Loucy (cell line): ENCODE measurements at regions not wholly inside any gene's neighbourhood (a gene's known extent, or its start where the extent isn't known, plus 50 kb on each side); places are given as distances from the start of the nearest gene placed in this dataset.

Source experiments
- H2AFZ ChIP-seq: fragments of 200-600 bp; sonication (generic); 2 replicates; pipeline ENCODE4 v1.6.0; 2016; ENCODE audit warnings: antibody characterized with exemption, mild to moderate bottlenecking, low read length, moderate library complexity
- H3F3A ChIP-seq: fragments of 200-600 bp; 2 replicates; pipeline ENCODE4 v1.6.0; 2016; ENCODE audit warnings: antibody characterized with exemption, low read depth, mild to moderate bottlenecking
- H3K27me3 ChIP-seq: fragments of 200-600 bp; sonication (generic); 2 replicates; pipeline ENCODE4 v1.6.1; 2014; ENCODE audit warnings: low read length, mild to moderate bottlenecking; ENCODE audit not compliant: insufficient read depth, poor library complexity, severe bottlenecking
- H3K36me3 ChIP-seq: fragments of 200-600 bp; sonication (generic); 2 replicates; pipeline ENCODE4 v1.6.1; 2016; ENCODE audit warnings: low read length; ENCODE audit not compliant: insufficient read depth
- H3K4me1 ChIP-seq: fragments of 200-600 bp; sonication (generic); 2 replicates; pipeline ENCODE4 v1.5.1; 2014; ENCODE audit warnings: low read length, mild to moderate bottlenecking; ENCODE audit not compliant: insufficient read depth, poor library complexity, severe bottlenecking
- H3K4me2 ChIP-seq: fragments of 200-600 bp; sonication (generic); 2 replicates; pipeline ENCODE4 v1.6.0; 2014; ENCODE audit warnings: antibody characterized with exemption, low read length, low read depth, mild to moderate bottlenecking; ENCODE audit not compliant: poor library complexity, severe bottlenecking
- H3K4me3 ChIP-seq: fragments of 200-600 bp; sonication (generic); 2 replicates; pipeline ENCODE4 v1.5.1; 2014; ENCODE audit warnings: low read length, mild to moderate bottlenecking, mixed read lengths; ENCODE audit not compliant: poor library complexity, severe bottlenecking
- H3K79me2 ChIP-seq: fragments of 200-600 bp; sonication (generic); 2 replicates; pipeline ENCODE4 v1.6.1; 2014; ENCODE audit warnings: low read length; ENCODE audit not compliant: insufficient read depth
- H3K9ac ChIP-seq: fragments of 200-600 bp; sonication (generic); 2 replicates; pipeline ENCODE4 v1.6.0; 2014; ENCODE audit warnings: mild to moderate bottlenecking, low read depth, low read length, moderate library complexity; ENCODE audit not compliant: poor library complexity, severe bottlenecking
- H3K9me2 ChIP-seq: fragments of 200-600 bp; sonication (generic); replicated peaks from 2 replicates; pipeline ENCODE4 v1.6.1; 2016; ENCODE audit warnings: low read depth, low read length, mixed read lengths
- H3K9me3 ChIP-seq: fragments of 200-600 bp; sonication (generic); 2 replicates; pipeline ENCODE4 v1.6.1; 2014; ENCODE audit warnings: mild to moderate bottlenecking, antibody characterized with exemption, low read length, low read depth; ENCODE audit not compliant: insufficient read depth
- H4K20me1 ChIP-seq: fragments of 200-600 bp; sonication (generic); 2 replicates; pipeline ENCODE4 v1.6.0; 2014; ENCODE audit warnings: antibody characterized with exemption, low read length, mild to moderate bottlenecking; ENCODE audit not compliant: insufficient read depth, poor library complexity, severe bottlenecking
- EZH2phosphoT487 ChIP-seq: fragments of 200-600 bp; IDR thresholded peaks from 2 replicates; pipeline ENCODE4 v1.6.1; 2018; ENCODE audit warnings: antibody characterized with exemption, mild to moderate bottlenecking, moderate library complexity, borderline replicate concordance
- TF ChIP-seq, protein P1 (sequence below): fragments of 200-600 bp; sonication (generic); conservative IDR thresholded peaks from 2 replicates; pipeline ENCODE4 v1.5.1; 2014; ENCODE audit warnings: mild to moderate bottlenecking, antibody characterized with exemption, low read length

- no peak overlapping the region for H3K4me2 ChIP-seq
- no peaks in the 10 kb centered on the region for H3F3A ChIP-seq
- H3K9me2 ChIP-seq = no peaks in the 10 kb centered on the region
- H3K27me3 ChIP-seq = no peaks in the 10 kb centered on the region
- no peaks in the 10 kb centered on the region for H4K20me1 ChIP-seq
- H3K36me3 ChIP-seq = no peaks in the 10 kb centered on the region
- no peaks in the 10 kb centered on the region for H3K4me1 ChIP-seq
- no peak overlapping the region for H2AFZ ChIP-seq
- no peak overlapping the region for H3K9ac ChIP-seq
- H3K9me3 ChIP-seq = no peaks in the 10 kb centered on the region
- no peak for TF ChIP-seq EZH2phosphoT487
- TF ChIP-seq, protein P1, sequence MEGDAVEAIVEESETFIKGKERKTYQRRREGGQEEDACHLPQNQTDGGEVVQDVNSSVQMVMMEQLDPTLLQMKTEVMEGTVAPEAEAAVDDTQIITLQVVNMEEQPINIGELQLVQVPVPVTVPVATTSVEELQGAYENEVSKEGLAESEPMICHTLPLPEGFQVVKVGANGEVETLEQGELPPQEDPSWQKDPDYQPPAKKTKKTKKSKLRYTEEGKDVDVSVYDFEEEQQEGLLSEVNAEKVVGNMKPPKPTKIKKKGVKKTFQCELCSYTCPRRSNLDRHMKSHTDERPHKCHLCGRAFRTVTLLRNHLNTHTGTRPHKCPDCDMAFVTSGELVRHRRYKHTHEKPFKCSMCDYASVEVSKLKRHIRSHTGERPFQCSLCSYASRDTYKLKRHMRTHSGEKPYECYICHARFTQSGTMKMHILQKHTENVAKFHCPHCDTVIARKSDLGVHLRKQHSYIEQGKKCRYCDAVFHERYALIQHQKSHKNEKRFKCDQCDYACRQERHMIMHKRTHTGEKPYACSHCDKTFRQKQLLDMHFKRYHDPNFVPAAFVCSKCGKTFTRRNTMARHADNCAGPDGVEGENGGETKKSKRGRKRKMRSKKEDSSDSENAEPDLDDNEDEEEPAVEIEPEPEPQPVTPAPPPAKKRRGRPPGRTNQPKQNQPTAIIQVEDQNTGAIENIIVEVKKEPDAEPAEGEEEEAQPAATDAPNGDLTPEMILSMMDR = no peak
- no peaks in the 10 kb centered on the region for H3K79me2 ChIP-seq
- no peak overlapping the region for H3K4me3 ChIP-seq
These were observed 491.3 kb upstream of the KLF12 start for GRCh38 chr13:74625541-74625940.

GRCh38 chr13:74623761-74624160 lies 489.6 kb upstream of the KLF12 start:
- Histone ChIP-seq H3K4me1 (no peaks in the 10 kb centered on the region), H4K20me1 (no peaks in the 10 kb centered on the region), H3K79me2 (no peaks in the 10 kb centered on the region), H2AFZ (no peak overlapping the region), H3K9me2 (no peaks in the 10 kb centered on the region), H3K9me3 (no peaks in the 10 kb centered on the region), H3K4me2 (no peak overlapping the region), H3F3A (no peaks in the 10 kb centered on the region), H3K27me3 (no peaks in the 10 kb centered on the region), H3K9ac (no peak overlapping the region), H3K36me3 (no peaks in the 10 kb centered on the region), H3K4me3 (no peak overlapping the region)
- TF ChIP-seq, protein P1 = no peak
- no peak for TF ChIP-seq EZH2phosphoT487

GRCh38 chr13:74622284-74622683 lies 488.1 kb upstream of the KLF12 start:
- no peaks in the 10 kb centered on the region for H3F3A ChIP-seq
- no peak overlapping the region for H2AFZ ChIP-seq
- H3K27me3 ChIP-seq = no peaks in the 10 kb centered on the region
- no peaks in the 10 kb centered on the region for H3K9me2 ChIP-seq
- no peaks in the 10 kb centered on the region for H3K79me2 ChIP-seq
- no peaks in the 10 kb centered on the region for H3K36me3 ChIP-seq
- no peak for TF ChIP-seq EZH2phosphoT487
- TF ChIP-seq, protein P1 = no peak
- no peak overlapping the region for H3K4me3 ChIP-seq
- H3K9ac ChIP-seq = no peak overlapping the region
- no peak overlapping the region for H3K4me2 ChIP-seq
- no peaks in the 10 kb centered on the region for H4K20me1 ChIP-seq
- H3K9me3 ChIP-seq = no peaks in the 10 kb centered on the region
- H3K4me1 ChIP-seq = no peaks in the 10 kb centered on the region
